ENCODE measurements at regions not wholly inside any gene's neighbourhood (a gene's known extent, or its start where the extent isn't known, plus 50 kb on each side); places are given as distances from the start of the nearest gene placed in this dataset.
"Not testable (repeated sequence)": the region's sequence is repeated elsewhere in the genome, so short reads cannot be mapped to it uniquely, and the experiment has no call there.

GRCh38 chr1:104028416-104029035 is 278.8 kb downstream of the AMY1C start:
- no peak for DNase-seq

- DNase-seq = no peak
Observed at GRCh38 chr1:104029456-104029970, 279.8 kb downstream of the AMY1C start.

GRCh38 chr1:104056786-104057185 is 307.1 kb downstream of the AMY1C start:
- DNase-seq = no peak

GRCh38 chr1:104057219-104057898 is 307.7 kb downstream of the AMY1C start:
- not testable (repeated sequence) for DNase-seq

DNA sequence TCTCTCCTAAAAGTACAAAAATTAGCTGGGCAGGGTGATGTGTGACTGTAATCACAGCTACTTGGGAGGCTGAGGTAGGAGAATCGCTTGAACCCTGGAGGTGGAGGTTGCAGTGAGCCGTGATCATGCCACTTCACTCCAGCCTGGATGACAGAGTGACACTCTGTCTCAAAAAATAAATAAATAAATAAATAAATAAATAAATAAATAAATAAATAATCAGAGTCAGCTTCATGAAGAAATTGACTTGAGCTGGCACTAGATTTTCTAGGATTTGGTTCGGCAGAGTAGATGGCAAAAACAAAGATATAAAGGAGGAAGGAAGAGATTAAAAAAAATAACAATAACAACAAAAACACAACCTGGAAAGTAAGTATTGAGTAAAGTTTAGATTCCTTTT is 311.9 kb downstream of the AMY1C start:
- DNase-seq = not testable (repeated sequence)

DNA sequence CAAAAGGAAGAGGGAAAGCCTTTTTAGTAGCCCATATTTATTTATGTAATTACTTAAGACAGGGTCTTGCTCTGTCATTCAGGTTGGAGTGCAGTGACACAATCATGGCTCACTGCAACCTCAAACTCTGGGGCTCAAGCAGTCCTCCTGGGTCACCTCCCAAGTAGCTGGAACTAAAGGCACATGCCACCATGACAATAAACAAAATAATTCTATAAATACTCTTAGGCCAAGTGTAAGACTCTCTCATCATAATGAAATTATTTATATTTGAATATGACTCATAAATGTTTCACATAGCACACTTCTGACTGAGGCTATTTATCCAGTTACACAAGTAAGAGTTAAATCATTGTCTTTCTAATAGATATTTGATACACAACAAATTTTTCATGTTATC is 314.7 kb downstream of the AMY1C start:
- no peak for DNase-seq

- DNase-seq = no peak
Observed at GRCh38 chr1:104072915-104073371, 323.2 kb downstream of the AMY1C start.

GRCh38 chr1:104073463-104073902 is 323.8 kb downstream of the AMY1C start:
- no peak for DNase-seq

DNA sequence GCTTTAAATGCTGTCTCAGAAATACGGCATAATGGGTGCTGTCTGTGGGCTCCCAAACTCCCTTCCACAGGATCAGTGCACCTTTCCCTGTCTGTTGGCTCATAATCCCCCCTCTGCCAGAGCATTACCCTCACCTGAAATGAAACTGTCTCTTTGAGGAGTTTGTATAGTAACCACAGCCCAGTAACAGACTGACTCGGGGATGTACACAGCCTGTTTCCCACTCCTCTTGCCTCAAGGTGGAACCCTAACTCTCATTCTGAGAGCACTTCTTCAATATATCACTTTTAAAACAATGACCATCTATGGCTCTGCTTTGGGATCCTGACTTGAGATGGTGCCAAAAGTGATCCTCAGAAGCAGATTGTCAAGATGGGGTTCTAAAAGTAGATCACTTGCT is 332.5 kb downstream of the AMY1C start:
- DNase-seq = no peak

GRCh38 chr1:104084380-104084779 is 334.7 kb downstream of the AMY1C start:
- DNase-seq = no peak

- DNase-seq = no peak
Observed at GRCh38 chr1:104092698-104093097, 343.0 kb downstream of the AMY1C start.

DNA sequence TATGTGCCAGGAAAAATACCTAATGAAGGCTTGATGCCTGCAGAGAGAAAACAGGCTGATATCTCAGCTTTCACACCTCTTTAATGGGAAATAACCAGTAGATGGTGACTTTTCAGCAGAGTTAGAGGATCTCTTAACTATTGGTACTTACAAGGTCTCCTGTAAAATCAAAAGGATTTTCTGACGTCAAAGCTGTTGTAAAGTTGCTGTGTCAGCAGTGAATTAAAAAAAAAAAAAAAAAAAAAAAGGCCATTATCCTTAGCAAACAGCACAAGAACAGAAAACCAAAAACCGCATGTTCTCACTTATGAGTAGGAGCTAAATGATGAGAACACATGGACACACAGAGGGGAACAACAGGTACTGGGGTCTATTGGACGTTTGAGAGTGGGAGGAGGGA is 349.1 kb downstream of the AMY1C start:
- no peak for DNase-seq

GRCh38 chr1:104100115-104100514 is 350.4 kb downstream of the AMY1C start:
- DNase-seq = no peak

DNA sequence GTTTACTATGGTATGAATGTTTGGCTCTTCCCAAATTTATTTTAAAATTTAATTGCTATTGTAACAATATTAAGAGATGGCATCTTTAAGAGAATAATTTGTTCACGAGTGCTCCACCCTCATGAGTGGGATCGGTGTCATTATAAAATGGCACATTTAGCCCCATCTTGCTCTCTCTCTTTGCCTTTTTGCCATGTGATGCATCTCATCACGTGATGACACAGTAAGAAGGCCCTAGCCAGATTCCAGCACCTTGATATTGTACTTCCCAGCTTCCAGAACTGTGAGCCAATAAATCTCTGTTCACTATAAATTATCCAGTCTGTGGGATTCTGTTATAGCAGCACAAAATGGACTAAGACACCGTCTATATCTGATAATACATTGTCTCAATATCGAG is 355.8 kb downstream of the AMY1C start:
- no peak for DNase-seq

DNA sequence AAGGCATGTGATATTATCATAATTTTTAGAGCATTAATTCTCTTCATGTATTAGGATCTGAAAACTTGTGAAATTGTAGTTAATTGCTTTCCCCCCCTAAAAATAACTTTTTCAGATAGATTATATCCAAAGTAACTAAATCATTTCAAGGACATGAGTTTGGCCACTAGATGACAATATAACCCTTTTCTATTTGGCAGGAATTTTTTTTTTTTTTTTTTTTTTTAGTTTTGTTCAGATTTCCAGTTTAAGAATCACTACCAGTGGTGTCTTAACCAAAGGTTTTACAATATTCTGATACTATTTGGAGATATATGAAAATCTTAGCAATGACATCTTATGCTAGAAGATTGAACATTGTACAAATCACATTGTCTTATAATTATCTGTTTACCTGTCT is 370.8 kb downstream of the AMY1C start:
- no peak for DNase-seq

- DNase-seq = no peak
Observed at GRCh38 chr1:104121271-104121670, 371.6 kb downstream of the AMY1C start.

DNA sequence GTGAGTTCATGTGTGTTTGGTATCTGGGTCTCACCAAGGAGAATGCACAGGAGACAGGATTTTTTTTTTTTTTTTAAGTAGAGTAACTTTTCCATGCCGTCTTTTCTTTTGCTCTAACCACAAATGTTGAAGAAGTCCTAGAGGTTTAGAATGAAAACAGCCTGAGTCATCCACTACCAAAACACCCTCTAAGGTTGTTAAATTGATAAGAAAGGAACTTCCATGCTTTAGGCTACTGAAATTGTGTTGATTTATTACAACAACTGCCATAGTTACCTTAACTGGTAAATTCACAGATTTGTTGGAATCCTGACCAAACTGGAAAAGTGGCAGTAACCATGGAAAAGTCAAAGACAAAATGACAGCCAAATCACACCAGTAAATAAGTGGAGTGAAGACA is 375.6 kb downstream of the AMY1C start:
- DNase-seq = no peak

- DNase-seq = no peak
Observed at GRCh38 chr1:104125970-104126369, 376.3 kb downstream of the AMY1C start.

GRCh38 chr1:104132382-104132973 is 382.8 kb downstream of the AMY1C start:
- DNase-seq = no peak

GRCh38 chr1:104135036-104135435 is 385.3 kb downstream of the AMY1C start:
- not testable (repeated sequence) for DNase-seq

DNA sequence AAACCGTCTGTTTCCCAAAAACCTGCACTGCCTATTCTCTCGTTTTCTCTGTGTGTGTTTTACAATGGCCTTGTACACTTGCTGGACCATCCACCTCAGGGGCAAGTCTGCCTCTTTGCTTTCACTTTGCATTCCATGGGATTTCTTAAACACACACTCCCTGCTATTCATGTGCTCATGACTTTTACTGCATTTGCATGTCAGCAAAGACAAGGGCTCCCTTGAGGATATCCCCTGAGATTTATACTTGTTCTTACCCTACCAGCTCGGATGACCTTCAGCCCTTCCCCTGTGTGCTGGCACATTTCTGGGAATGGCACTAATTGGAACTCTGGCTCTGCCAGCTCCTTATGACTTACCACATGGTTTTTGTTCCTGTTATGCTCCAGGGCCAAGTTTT is 386.9 kb downstream of the AMY1C start:
- DNase-seq = no peak

DNA sequence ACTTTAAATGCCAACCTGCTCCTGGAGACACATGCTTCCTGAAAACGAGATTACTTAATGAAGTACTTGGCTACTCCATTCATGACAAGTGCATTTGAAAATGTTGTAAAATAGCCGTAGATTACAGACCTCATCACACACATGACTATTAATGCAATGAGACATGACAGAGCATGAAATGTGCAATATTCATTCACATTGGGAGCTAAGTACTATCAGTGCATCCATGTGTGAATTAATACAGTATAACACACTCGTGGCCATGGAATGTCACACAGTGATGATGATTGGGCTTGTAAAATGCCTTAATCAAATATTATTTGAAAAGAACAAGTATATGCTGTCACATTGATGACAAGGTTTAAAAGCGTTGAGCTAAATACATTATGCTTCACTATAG is 407.0 kb downstream of the AMY1C start:
- DNase-seq = no peak

GRCh38 chr1:104163912-104164476 is 414.3 kb downstream of the AMY1C start:
- DNase-seq = no peak

DNA sequence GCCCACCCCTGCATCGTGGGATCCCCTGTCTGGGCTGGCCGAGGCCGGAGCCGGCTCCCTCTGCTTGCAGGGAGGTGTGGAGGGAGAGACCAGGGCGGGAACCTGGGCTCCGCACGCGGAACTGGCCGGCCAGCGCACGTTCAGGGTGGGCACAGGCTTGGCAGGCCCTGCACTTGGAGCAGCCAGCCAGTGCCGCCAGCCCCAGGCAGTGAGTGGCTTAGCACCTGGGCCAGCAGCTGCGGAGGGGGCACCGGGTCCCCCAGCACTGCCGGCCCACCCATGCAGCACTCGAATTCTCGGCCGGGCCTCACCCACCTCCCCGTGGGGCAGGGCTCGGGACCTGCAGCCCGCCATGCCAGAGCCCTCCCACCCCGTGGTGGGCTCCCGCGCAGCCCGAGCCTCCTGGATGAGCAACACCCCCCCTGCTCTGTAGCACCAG is 422.6 kb downstream of the AMY1C start:
- DNase-seq = no peak

Data from stimulated activated CD4-positive, alpha-beta T cell treated with anti-CD3 and anti-CD28 coated beads, Interleukin-2, amount 100 ng/mL, for 48 hours (primary cell).